SK-N-SH (cell line): ENCODE measurements at regions not wholly inside any gene's neighbourhood (a gene's known extent, or its start where the extent isn't known, plus 50 kb on each side); places are given as distances from the start of the nearest gene placed in this dataset.

Experiments used
- CTCF ChIA-PET: fragments of 300-600, 350-600 bp; formaldehyde crosslinking; extraction: SDS; loops from one replicate; lab custom pipeline; 2021; lab: Yijun Ruan, JAX
- POLR2A ChIA-PET: fragments of 350-600 bp; sonication (Branson Sonifier 250); formaldehyde crosslinking; extraction: SDS; loops from one replicate; lab custom pipeline; 2020; ENCODE audit warnings: antibody characterized with exemption, inconsistent platforms; lab: Yijun Ruan, JAX
- DNase-seq: peaks from one replicate; pipeline ENCODE4 v3.0.0; 2012
- H2AFZ ChIP-seq: fragments of 200-600 bp; sonication (generic); 2 replicates; pipeline ENCODE4 v1.8.1; 2016; ENCODE audit warnings: antibody characterized with exemption, mild to moderate bottlenecking, low read depth
- H3F3A ChIP-seq: fragments of 200-600 bp; sonication (generic); replicated peaks from 2 replicates; pipeline ENCODE3; 2016; ENCODE audit warnings: antibody characterized with exemption, mild to moderate bottlenecking; ENCODE audit not compliant: insufficient read depth
- H3K27ac ChIP-seq, 2 experiments: fragments of 200-500 bp in 1 of 2; fragments of 200-600 bp in 1 of 2; sonication (Bioruptor generic) in 1 of 2; sonication (generic), shearing (Covaris generic) in 1 of 2; 2 replicates each; pipeline versions ENCODE4 v1.5.1 to v1.6.1; 2014 to 2016; ENCODE audit warnings: low read depth in 2 of 2, inconsistent platforms in 1 of 2, low read length in 1 of 2, mild to moderate bottlenecking in 1 of 2, mixed read lengths in 1 of 2
- H3K27me3 ChIP-seq: fragments of 200-600 bp; sonication (generic), shearing (Covaris generic); 2 replicates; pipeline ENCODE4 v1.6.1; 2016; ENCODE audit warnings: mixed run types; ENCODE audit not compliant: insufficient read depth
- H3K36me3 ChIP-seq, 2 experiments: fragments of 200-500 bp in 1 of 2; fragments of 200-600 bp in 1 of 2; sonication (Bioruptor generic) in 1 of 2; sonication (generic) in 1 of 2; replicated peaks in 1 of 2; 2 replicates each; pipeline versions ENCODE3 to v1.5.1; 2014 to 2016; ENCODE audit warnings: low read length in 1 of 2, mild to moderate bottlenecking in 1 of 2; ENCODE audit not compliant: insufficient read depth in 2 of 2, control insufficient read depth in 1 of 2
- H3K4me1 ChIP-seq, 2 experiments: fragments of 200-500 bp in 1 of 2; fragments of 200-600 bp in 1 of 2; sonication (Bioruptor generic) in 1 of 2; sonication (generic), shearing (Covaris generic) in 1 of 2; 2 replicates each; pipeline versions ENCODE4 v1.5.1 to v1.6.1; 2014 to 2016; ENCODE audit warnings: low read depth in 1 of 2, low read length in 1 of 2, mixed run types in 1 of 2; ENCODE audit not compliant: insufficient read depth in 2 of 2, control insufficient read depth in 1 of 2
- H3K4me2 ChIP-seq: fragments of 200-600 bp; sonication (generic), shearing (Covaris generic); 2 replicates; pipeline ENCODE4 v1.6.1; 2017; ENCODE audit warnings: mixed run types
- H3K4me3 ChIP-seq, 2 experiments: fragments of 200-500 bp in 1 of 2; fragments of 200-600 bp in 1 of 2; sonication (Bioruptor generic) in 1 of 2; sonication (generic), shearing (Covaris generic) in 1 of 2; 2 replicates each; pipeline versions ENCODE4 v1.5.1 to v1.8.1; 2014 to 2016; ENCODE audit warnings: low read depth in 2 of 2, inconsistent platforms in 1 of 2, low read length in 1 of 2, mild to moderate bottlenecking in 1 of 2, mixed read lengths in 1 of 2, moderate library complexity in 1 of 2
- H3K79me2 ChIP-seq: fragments of 200-600 bp; sonication (generic); 2 replicates; pipeline ENCODE4 v1.8.1; 2017; ENCODE audit warnings: mild to moderate bottlenecking; ENCODE audit not compliant: insufficient read depth
- H3K9ac ChIP-seq: fragments of 200-600 bp; sonication (generic); 2 replicates; pipeline ENCODE4 v1.6.1; 2017; ENCODE audit warnings: mixed run types
- H3K9me2 ChIP-seq: fragments of 200-600 bp; sonication (generic); 2 replicates; pipeline ENCODE4 v1.6.1; 2017; ENCODE audit warnings: mixed run types
- H3K9me3 ChIP-seq: fragments of 200-600 bp; sonication (generic); 2 replicates; pipeline ENCODE4 v1.6.1; 2017; ENCODE audit warnings: mixed run types, mild to moderate bottlenecking, moderate library complexity
- H4K20me1 ChIP-seq: fragments of 200-600 bp; sonication (generic); 2 replicates; pipeline ENCODE4 v1.6.1; 2017; ENCODE audit warnings: mild to moderate bottlenecking, mixed run types; ENCODE audit not compliant: insufficient read depth
- ELF1 ChIP-seq: IDR thresholded peaks from 2 replicates; pipeline ENCODE4 v1.4.0; 2012
- FOXJ3 ChIP-seq: sonication (generic); formaldehyde crosslinking; IDR thresholded peaks from 2 replicates; pipeline ENCODE4 v1.5.1; 2020; ENCODE audit warnings: mild to moderate bottlenecking, missing genetic modification reagents
- IRF3 ChIP-seq: fragments of 150-350 bp; IDR thresholded peaks from 2 replicates; pipeline ENCODE4 v1.6.1; 2016; ENCODE audit warnings: mild to moderate bottlenecking, low read depth, low read length
- JUND ChIP-seq: IDR thresholded peaks from 2 replicates; pipeline ENCODE4 v1.4.0; 2012
- MAX ChIP-seq: IDR thresholded peaks from 2 replicates; pipeline ENCODE4 v1.4.0; 2012; ENCODE audit warnings: low read depth
- MXI1 ChIP-seq: IDR thresholded peaks from 2 replicates; pipeline ENCODE4 v1.6.1; 2012; ENCODE audit warnings: mild to moderate bottlenecking, low read depth, low read length, improper control_type of control experiment
- NFIC ChIP-seq: IDR thresholded peaks from 2 replicates; pipeline ENCODE4 v1.4.0; 2012; ENCODE audit warnings: borderline replicate concordance
- NRF1 ChIP-seq: IDR thresholded peaks from 2 replicates; pipeline ENCODE4 v1.6.1; 2012; ENCODE audit warnings: low read depth, mild to moderate bottlenecking, low read length
- REST ChIP-seq: IDR thresholded peaks from 2 replicates; pipeline ENCODE4 v1.6.1; 2012; ENCODE audit warnings: mild to moderate bottlenecking, low read depth, low read length, moderate library complexity
- TCF12 ChIP-seq: IDR thresholded peaks from 2 replicates; pipeline ENCODE4 v1.4.0; 2012
- WGBS: methylation state at CpG from one replicate; pipeline ENCODE4 v1.1.6; 2017; ENCODE audit warnings: low lambda C conversion rate; 5-methylcytosine and 5-hydroxymethylcytosine counted together

GRCh38 chr1:203930342-203930741, 68.9 kb downstream of the SNRPE start:
- Histone ChIP-seq H3K9ac (no peak overlapping the region), H3K4me3 (no peak overlapping the region), H3F3A (no peaks in the 10 kb centered on the region), H3K27ac (no peak overlapping the region), H3K36me3 (no peaks in the 10 kb centered on the region), H3K4me1 (no peaks in the 10 kb centered on the region), H3K9me2 (no peaks in the 10 kb centered on the region), H3K9me3 (no peaks in the 10 kb centered on the region), H3K27me3 (no peaks in the 10 kb centered on the region; the same call in 1 of the 2 replicates), H3K79me2 (no peaks in the 10 kb centered on the region), H3K4me2 (no peak overlapping the region), H4K20me1 (no peaks in the 10 kb centered on the region), H2AFZ (no peak overlapping the region)
- WGBS, result 76% methylated on average over 3 of the region's 3 CpGs
- ChIA-PET POLR2A (no interaction called here), CTCF (no interaction called here)
- DNase-seq, result no peak
- TF ChIP-seq TCF12, result no peak
- TF ChIP-seq MXI1, result no peak
- TF ChIP-seq REST, result no peak
- TF ChIP-seq FOXJ3 (CRISPR knock-in tag), result no peak
- TF ChIP-seq IRF3, result no peak

GRCh38 chr1:203931953-203932352, 70.6 kb downstream of the SNRPE start:
- H3K4me2 ChIP-seq, result no peak overlapping the region
- POLR2A ChIA-PET, result no interaction called here
- no peaks in the 10 kb centered on the region; the same call in 1 of the 2 replicates for H3K27me3 ChIP-seq
- no peak overlapping the region for H3K9ac ChIP-seq
- H3F3A ChIP-seq, result no peaks in the 10 kb centered on the region
- H3K9me2 ChIP-seq, result no peaks in the 10 kb centered on the region
- no peaks in the 10 kb centered on the region for H3K4me1 ChIP-seq
- no peaks in the 10 kb centered on the region for H4K20me1 ChIP-seq
- no peak for DNase-seq
- H2AFZ ChIP-seq, result no peak overlapping the region
- no peak for TF ChIP-seq MAX
- TF ChIP-seq ELF1, result no peak
- no peak for TF ChIP-seq JUND
- no peak for TF ChIP-seq REST
- no peak for TF ChIP-seq NRF1
- no peak for TF ChIP-seq NFIC
- H3K27ac ChIP-seq, result no peak overlapping the region
- no peaks in the 10 kb centered on the region for H3K9me3 ChIP-seq
- no peak overlapping the region for H3K4me3 ChIP-seq
- H3K36me3 ChIP-seq, result no peaks in the 10 kb centered on the region
- WGBS, result 75% methylated on average over 2 of the region's 2 CpGs
- CTCF ChIA-PET, result no interaction called here
- no peaks in the 10 kb centered on the region for H3K79me2 ChIP-seq
